Islet of Langerhans (tissue), 1 donor: ENCODE measurements at regions not wholly inside any gene's neighbourhood (a gene's known extent, or its start where the extent isn't known, plus 50 kb on each side); places are given as distances from the start of the nearest gene placed in this dataset.
"Not testable (repeated sequence)": the region's sequence is repeated elsewhere in the genome, so short reads cannot be mapped to it uniquely, and the experiment has no call there.

Experiments used
- FAIRE-seq: peaks from one replicate; lab custom pipeline; 2011; peaks lifted over from hg19 to GRCh38; lab: Jason Lieb, UNC

- FAIRE-seq = no peak
Observed at GRCh38 chr7:153193144-153193595, 433.6 kb downstream of the ACTR3B start.

GRCh38 chr7:153217032-153217431 is 457.5 kb downstream of the ACTR3B start:
- no peak for FAIRE-seq

- FAIRE-seq = no peak
Observed at GRCh38 chr7:153224890-153225289, 465.3 kb downstream of the ACTR3B start.

- not testable (repeated sequence) for FAIRE-seq
Observed at GRCh38 chr7:153245136-153245535, 485.6 kb downstream of the ACTR3B start.

- no peak for FAIRE-seq
Observed at GRCh38 chr7:153245809-153246208, 486.3 kb downstream of the ACTR3B start.

DNA sequence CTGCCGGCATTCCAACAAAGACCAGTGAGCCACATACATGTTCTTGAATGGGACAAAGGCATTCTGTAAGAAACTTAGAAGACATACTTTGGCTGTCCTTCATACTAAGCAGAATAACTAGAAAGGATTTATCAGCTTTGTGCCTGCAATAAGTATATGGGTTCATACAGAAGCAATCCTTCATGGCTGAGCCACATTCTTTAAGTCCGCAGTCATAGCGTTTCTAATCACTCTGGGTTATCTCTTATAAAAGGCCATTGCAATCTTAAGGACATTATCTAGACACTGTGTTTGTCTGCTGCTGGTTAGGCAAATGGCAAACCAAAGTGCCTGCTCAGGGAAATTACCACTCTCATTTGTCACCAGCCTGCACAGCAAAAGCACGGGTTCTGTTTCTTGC is 488.4 kb downstream of the ACTR3B start:
- FAIRE-seq = no peak

DNA sequence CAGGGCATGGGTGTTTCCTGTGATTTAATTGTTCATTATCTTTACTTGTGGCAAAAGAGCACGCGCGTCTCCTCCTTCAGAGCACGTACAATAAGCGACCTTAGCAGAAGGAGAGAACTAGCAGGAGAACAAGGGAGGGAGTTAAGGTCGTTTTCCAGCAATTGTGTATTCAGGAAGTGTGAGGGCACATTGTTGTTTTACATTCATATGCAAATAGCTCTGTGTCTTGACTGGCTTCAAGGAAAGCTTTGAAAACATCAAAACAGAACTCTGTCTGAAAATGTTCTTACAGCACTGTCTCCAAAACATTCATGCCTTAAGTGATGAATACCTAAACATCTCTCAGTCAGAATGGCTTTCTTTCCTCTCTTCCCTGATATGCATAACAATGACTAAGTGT is 499.1 kb downstream of the ACTR3B start:
- FAIRE-seq = no peak

GRCh38 chr7:153276394-153276793 is 516.8 kb downstream of the ACTR3B start:
- no peak for FAIRE-seq

- no peak for FAIRE-seq
Observed at GRCh38 chr7:153286763-153287162, 527.2 kb downstream of the ACTR3B start.

DNA sequence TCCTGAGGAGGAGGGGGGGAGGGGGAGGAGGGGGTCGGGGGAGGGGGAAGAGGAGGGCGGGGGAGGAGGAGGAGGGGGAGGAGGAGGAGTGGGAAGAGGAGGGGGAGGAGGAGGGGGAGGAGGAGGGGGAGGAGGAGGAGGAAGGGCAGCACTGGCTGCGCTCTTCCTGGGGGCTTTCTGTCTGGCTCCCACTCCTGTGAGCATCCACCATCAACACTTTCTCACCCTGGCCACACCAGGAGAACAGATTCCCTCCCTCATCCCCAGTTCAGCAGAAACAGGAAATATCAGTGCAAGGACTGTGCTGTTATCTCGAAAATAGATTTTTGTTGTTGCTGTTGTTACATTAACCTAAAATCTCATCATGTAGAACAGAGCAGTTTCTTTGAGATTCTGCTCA is 530.5 kb downstream of the ACTR3B start:
- no peak for FAIRE-seq

- no peak for FAIRE-seq
Observed at GRCh38 chr7:153297141-153297540, 537.6 kb downstream of the ACTR3B start.

DNA sequence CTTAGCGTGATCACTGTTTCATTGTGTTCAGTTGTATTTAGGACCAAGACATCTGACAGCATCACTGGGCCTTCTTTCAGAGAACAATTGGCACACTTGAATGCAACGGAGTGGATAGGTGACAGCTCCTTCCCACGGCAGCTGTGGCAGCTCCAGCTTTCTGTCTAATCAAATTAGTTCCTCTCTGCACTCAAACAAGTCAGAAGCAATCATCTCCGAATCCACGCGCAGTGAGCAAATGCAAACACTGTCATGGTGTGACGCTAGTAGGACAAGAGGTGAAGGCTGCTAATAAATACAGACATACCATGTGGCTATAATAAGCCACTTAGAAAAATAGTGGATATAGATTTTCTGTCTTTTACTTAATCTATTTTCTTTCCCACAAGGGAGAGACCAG is 542.4 kb downstream of the ACTR3B start:
- FAIRE-seq = no peak

GRCh38 chr7:153320005-153320404 is 560.5 kb downstream of the ACTR3B start:
- FAIRE-seq = no peak

DNA sequence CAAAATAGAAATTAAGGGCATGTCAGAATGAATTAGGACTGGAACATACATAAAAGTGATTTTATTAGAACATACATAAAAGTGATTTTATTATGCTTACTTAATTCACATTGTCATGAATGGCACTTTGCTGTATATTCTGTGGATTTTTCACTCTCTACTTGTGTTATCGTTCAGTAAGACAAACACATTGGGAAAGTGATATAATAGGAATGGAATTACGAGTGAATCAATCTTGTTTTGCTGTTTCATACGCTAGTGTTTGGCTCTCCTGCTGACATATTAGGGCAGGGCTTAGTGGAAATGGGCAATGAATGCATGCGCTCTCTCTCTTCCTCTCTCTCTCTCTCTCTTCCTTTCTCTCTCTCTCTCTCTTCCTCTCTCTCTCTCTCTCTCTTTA is 561.1 kb downstream of the ACTR3B start:
- no peak for FAIRE-seq

DNA sequence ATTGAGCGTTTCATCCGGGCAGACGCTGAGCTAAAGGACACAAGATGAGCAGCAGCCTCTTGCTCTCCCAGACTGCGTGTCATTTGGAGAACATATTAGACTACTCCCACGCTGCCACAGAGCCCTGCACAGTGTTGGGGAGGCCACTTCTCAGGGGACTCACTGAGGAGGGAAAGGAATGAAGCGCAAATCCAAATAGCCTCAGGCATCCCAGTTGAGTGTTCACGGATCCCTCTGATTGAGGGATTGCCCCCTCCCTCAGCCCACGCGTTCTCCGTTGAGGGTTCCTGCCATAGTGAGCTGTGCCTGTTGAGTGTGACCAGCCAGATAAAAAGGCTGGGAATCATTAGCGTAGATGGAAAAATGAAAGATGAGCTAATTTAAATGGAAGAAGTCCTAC is 563.4 kb downstream of the ACTR3B start:
- FAIRE-seq = no peak

DNA sequence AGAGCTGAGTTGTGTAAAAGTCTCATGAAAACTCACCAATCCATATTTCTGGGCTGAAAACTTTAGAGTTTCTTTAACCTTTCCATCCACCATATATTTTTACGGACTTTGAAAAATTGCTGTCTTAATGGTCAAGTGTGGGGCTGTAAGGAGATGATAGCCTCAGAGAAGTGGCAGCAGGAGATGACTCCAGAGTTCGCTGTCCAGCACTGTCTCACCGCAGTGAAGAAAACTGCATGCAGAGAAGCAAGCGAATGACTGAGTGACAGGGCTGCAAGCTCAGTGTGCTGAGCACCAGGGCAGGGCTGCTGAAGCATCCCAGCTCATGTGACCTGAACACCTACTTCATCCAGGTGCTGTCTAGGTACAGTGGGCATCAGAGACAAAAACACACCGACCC is 564.5 kb downstream of the ACTR3B start:
- FAIRE-seq = no peak

GRCh38 chr7:153327683-153328082 is 568.1 kb downstream of the ACTR3B start:
- FAIRE-seq = no peak

DNA sequence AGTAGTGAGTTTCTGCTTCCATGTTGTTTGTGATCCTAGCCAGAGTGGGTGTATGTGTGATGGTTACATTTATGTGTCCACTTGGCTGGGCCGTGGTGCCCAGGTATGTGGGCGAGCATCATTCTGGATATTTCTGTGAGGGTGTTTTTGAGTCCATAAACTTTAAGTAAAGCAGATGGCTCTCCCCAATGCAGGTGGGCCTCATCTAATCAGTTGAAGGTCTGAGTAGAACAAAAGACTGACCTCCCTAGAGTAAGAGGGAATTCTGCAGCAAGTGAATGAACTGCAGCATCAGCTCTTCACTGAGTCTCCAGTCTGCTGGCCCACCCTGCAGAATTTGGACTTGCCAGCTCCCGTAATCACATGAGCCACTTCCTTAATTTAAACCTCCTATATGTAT is 571.9 kb downstream of the ACTR3B start:
- no peak for FAIRE-seq

DNA sequence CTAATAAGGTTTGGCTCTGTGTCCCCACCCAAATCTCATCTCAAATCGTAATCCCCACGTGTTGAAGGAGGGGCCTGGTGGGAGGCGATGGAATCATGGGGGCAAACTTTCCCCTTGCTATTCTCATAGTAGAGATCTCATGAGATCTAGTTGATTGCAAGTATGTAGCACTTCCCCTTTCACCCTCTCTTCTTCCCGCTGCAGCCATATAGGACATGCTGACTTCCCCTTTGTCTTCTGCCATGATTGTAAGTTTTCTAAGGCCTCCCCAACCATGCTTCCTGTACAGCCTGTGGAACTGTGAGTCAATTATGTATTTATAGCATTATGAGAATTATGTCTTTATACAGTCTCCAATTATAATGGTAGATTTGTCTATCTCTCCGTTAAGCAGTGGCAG is 594.5 kb downstream of the ACTR3B start:
- FAIRE-seq = no peak

GRCh38 chr7:153370092-153370491 is 610.5 kb downstream of the ACTR3B start:
- FAIRE-seq = no peak

DNA sequence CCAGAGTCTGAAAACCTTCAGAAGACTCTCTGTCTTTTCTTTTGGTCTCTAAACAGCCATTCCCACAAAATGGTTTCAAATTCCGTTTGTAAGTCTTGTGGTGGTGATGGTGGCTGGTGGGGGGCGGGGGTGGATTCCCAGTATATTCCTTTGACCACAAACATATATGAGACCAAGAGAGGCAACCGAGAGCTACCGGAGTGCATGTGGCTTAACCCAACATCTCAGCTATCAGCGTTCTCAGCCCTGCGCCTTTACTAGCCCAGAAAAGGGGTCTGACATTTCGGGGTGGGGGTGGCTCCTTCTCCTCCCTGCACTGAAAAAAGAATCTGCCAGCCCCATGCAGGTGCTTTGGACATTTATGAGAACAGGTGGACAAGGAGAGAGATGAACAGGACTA is 621.1 kb downstream of the ACTR3B start:
- no peak for FAIRE-seq

DNA sequence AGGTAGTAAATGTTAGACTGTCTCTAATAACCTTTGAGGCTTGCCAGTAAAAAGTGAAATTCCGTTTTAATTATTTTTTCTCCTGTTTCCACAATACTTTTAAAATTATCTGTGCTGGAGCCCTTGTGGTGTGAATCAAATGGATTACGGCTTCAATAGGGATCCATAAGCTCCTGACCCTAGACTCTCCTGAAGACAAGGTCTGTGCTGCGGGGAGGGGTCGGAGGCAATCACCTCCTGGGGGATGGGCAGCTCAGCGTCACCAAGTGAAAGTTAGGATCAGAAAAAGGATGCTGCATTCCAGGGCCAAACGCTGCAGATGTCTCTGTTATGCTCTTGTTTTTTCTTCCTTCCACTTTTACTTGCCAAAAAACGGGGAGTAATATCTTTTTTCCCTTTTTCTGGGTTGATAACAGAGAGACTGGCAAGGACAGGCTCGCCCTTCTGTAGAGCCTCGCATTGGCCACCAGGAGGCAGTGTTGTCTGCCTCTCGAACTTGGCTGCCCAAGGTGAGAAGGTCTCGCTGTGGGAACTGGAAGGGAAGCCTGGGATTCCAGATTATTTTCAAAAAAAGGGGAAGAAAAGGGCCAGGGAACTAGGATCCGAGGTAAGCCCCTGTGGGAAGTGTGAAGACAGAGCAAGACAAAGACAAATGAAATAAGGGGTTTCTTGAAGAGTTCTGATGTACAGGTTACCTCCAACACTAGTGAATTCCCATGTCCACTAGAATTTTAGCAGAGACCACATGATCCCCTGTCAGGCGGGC is 621.9 kb downstream of the ACTR3B start:
- peak; percentile 9 for FAIRE-seq

DNA sequence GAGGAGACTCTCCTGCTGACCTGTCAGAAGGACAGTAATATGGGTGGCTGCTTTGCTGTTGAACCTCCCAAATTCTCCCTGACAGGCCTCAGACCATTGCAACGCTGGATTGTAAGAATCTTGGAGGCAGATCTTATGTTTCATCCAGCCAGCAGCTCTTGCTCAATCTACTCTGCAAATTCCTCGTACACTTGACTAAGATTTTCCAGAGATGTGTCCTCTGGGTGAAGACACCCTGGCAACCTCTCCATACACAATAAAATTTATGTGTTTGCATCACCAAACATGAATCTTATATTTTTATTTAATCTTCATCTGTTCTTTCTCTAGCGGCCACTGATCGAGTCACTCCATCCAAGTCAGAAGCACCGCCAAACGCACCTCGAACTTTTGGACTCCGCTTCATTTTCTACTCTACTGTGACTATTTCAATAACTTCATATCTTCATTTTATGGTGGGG is 623.1 kb downstream of the ACTR3B start:
- no peak for FAIRE-seq

GRCh38 chr7:153383781-153384180 is 624.2 kb downstream of the ACTR3B start:
- no peak for FAIRE-seq
